ENCODE measurements at regions not wholly inside any gene's neighbourhood (a gene's known extent, or its start where the extent isn't known, plus 50 kb on each side); places are given as distances from the start of the nearest gene placed in this dataset.

GRCh38 chrX:22665818-22666217 lies 333.9 kb upstream of the DDX53 start:
- in situ Hi-C loops (cut with MboI; ENCODE audit: low sequenced_read_pairs, unreplicated experiment) = no loop called here
- no peak for DNase-seq (ENCODE audit: low spot score)

GRCh38 chrX:22666441-22666840 lies 333.3 kb upstream of the DDX53 start:
- peak; percentile 6 for DNase-seq (ENCODE audit: low spot score)
- in situ Hi-C loops (cut with MboI; ENCODE audit: low sequenced_read_pairs, unreplicated experiment) = no loop called here
- TF ChIP-seq CTCF (IDR thresholded peaks at IDR 0.05; ENCODE audit: borderline replicate concordance, control extremely low read depth, extremely low read depth, insufficient read depth, missing control alignments) = peak; percentile 13

More at GRCh38 chrX:22665818-22666217, 333.9 kb upstream of the DDX53 start:
- TF ChIP-seq CTCF (IDR thresholded peaks at IDR 0.05; ENCODE audit: borderline replicate concordance, control extremely low read depth, extremely low read depth, insufficient read depth, missing control alignments) = no peak

- TF ChIP-seq CTCF (IDR thresholded peaks at IDR 0.05; ENCODE audit: borderline replicate concordance, control extremely low read depth, extremely low read depth, insufficient read depth, missing control alignments) = no peak
- in situ Hi-C loops (cut with MboI; ENCODE audit: low sequenced_read_pairs, unreplicated experiment) = no loop called here
- no peak for DNase-seq (ENCODE audit: low spot score)
These were observed 324.8 kb upstream of the DDX53 start for GRCh38 chrX:22674932-22675331.

GRCh38 chrX:22686138-22686541 lies 313.6 kb upstream of the DDX53 start:
- no peak for DNase-seq (ENCODE audit: low spot score)
- no peak for TF ChIP-seq CTCF (IDR thresholded peaks at IDR 0.05; ENCODE audit: borderline replicate concordance, control extremely low read depth, extremely low read depth, insufficient read depth, missing control alignments)
- in situ Hi-C loops (cut with MboI; ENCODE audit: low sequenced_read_pairs, unreplicated experiment) = no loop called here

- no peak for TF ChIP-seq CTCF (IDR thresholded peaks at IDR 0.05; ENCODE audit: borderline replicate concordance, control extremely low read depth, extremely low read depth, insufficient read depth, missing control alignments)
- in situ Hi-C loops (cut with MboI; ENCODE audit: low sequenced_read_pairs, unreplicated experiment) = no loop called here
- no peak for DNase-seq (ENCODE audit: low spot score)
These were observed 310.5 kb upstream of the DDX53 start for GRCh38 chrX:22689290-22689689.

GRCh38 chrX:22690116-22690515 lies 309.6 kb upstream of the DDX53 start:
- DNase-seq (ENCODE audit: low spot score) = no peak
- in situ Hi-C loops (cut with MboI; ENCODE audit: low sequenced_read_pairs, unreplicated experiment) = no loop called here
- no peak for TF ChIP-seq CTCF (IDR thresholded peaks at IDR 0.05; ENCODE audit: borderline replicate concordance, control extremely low read depth, extremely low read depth, insufficient read depth, missing control alignments)

Data from GM13976 (cell line).